ENCODE measurements at regions not wholly inside any gene's neighbourhood (a gene's known extent, or its start where the extent isn't known, plus 50 kb on each side); places are given as distances from the start of the nearest gene placed in this dataset.

- no peak for DNase-seq (ENCODE audit: low read depth in 2 of 2)
Observed at GRCh38 chr13:58782736-58783135, 1151.2 kb downstream of the PCDH17 start.

- DNase-seq (ENCODE audit: low read depth in 2 of 2), result no peak
Observed at GRCh38 chr13:58792854-58793253, 1161.3 kb downstream of the PCDH17 start.

- no peak for DNase-seq (ENCODE audit: low read depth in 2 of 2)
Observed at GRCh38 chr13:58795715-58796114, 1164.2 kb downstream of the PCDH17 start.

- DNase-seq (ENCODE audit: low read depth in 2 of 2), result no peak
Observed at GRCh38 chr13:58804832-58805231, 1173.3 kb downstream of the PCDH17 start.

- no peak for DNase-seq (ENCODE audit: low read depth in 2 of 2)
Observed at GRCh38 chr13:58806401-58806800, 1174.9 kb downstream of the PCDH17 start.

GRCh38 chr13:58823701-58824100, 1192.2 kb downstream of the PCDH17 start:
- DNase-seq (ENCODE audit: low read depth in 2 of 2), result no peak

- DNase-seq (ENCODE audit: low read depth in 2 of 2), result no peak
Observed at GRCh38 chr13:58827904-58828303, 1196.4 kb downstream of the PCDH17 start.

- DNase-seq (ENCODE audit: low read depth in 2 of 2), result no peak
Observed at GRCh38 chr13:58830841-58831240, 1199.3 kb downstream of the PCDH17 start.

GRCh38 chr13:58838615-58839014, 1207.1 kb downstream of the PCDH17 start:
- no peak for DNase-seq (ENCODE audit: low read depth in 2 of 2)

GRCh38 chr13:58843071-58843470, 1211.5 kb downstream of the PCDH17 start:
- no peak for DNase-seq (ENCODE audit: low read depth in 2 of 2)

GRCh38 chr13:58843567-58843966, 1212.0 kb downstream of the PCDH17 start:
- DNase-seq (ENCODE audit: low read depth in 2 of 2), result no peak

GRCh38 chr13:58850161-58850560, 1218.6 kb downstream of the PCDH17 start:
- DNase-seq (ENCODE audit: low read depth in 2 of 2), result no peak

- DNase-seq (ENCODE audit: low read depth in 2 of 2), result no peak
Observed at GRCh38 chr13:58852076-58852475, 1220.5 kb downstream of the PCDH17 start.

- DNase-seq (ENCODE audit: low read depth in 2 of 2), result no peak
Observed at GRCh38 chr13:58855283-58855682, 1223.7 kb downstream of the PCDH17 start.

GRCh38 chr13:58858870-58859371, 1227.4 kb downstream of the PCDH17 start:
- no peak for DNase-seq (ENCODE audit: low read depth in 2 of 2)

- DNase-seq (ENCODE audit: low read depth in 2 of 2), result no peak
Observed at GRCh38 chr13:58865286-58865685, 1233.7 kb downstream of the PCDH17 start.

GRCh38 chr13:58869566-58869965, 1238.0 kb downstream of the PCDH17 start:
- no peak for DNase-seq (ENCODE audit: low read depth in 2 of 2)

- no peak for DNase-seq (ENCODE audit: low read depth in 2 of 2)
Observed at GRCh38 chr13:58876473-58876872, 1244.9 kb downstream of the PCDH17 start.

GRCh38 chr13:58879114-58879513, 1247.6 kb downstream of the PCDH17 start:
- no peak for DNase-seq (ENCODE audit: low read depth in 2 of 2)

GRCh38 chr13:58882516-58882915, 1251.0 kb downstream of the PCDH17 start:
- DNase-seq (ENCODE audit: low read depth in 2 of 2), result no peak

GRCh38 chr13:58883405-58883804, 1251.9 kb downstream of the PCDH17 start:
- no peak for DNase-seq (ENCODE audit: low read depth in 2 of 2)

- no peak for DNase-seq (ENCODE audit: low read depth in 2 of 2)
Observed at GRCh38 chr13:58884353-58885209, 1253.0 kb downstream of the PCDH17 start.

GRCh38 chr13:58889474-58889873, 1257.9 kb downstream of the PCDH17 start:
- DNase-seq (ENCODE audit: low read depth in 2 of 2), result no peak

- no peak for DNase-seq (ENCODE audit: low read depth in 2 of 2)
Observed at GRCh38 chr13:58893396-58893795, 1261.9 kb downstream of the PCDH17 start.

All from activated CD4-positive, alpha-beta T cell treated with anti-CD3 and anti-CD28 coated beads for 24 hours (primary cell).